ENCODE measurements at regions not wholly inside any gene's neighbourhood (a gene's known extent, or its start where the extent isn't known, plus 50 kb on each side); places are given as distances from the start of the nearest gene placed in this dataset.
A peak's percentile ranks its signal among the peaks of the same experiment; 100 is the strongest.

DNA sequence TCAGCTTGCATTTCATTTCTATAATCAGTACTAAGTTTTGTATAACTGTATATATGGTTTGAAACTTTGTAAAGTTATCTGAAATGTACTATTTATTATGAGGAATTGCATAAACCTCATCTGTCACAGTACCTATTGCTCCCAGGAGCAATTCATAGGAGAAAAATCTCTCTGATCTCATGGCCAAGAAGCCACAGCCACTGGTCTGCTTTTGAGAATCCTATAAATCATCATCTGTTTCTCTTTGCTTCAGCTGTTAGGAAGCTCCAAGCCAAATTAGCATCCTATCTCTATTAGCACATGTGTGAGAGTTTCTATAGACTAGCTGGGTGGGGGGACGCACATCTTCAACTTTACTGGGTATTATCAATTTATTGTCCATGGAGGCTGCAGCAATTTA lies 210.3 kb downstream of the CYP26B1 start:
- DNase-seq (ENCODE audit: low read depth) = no peak

DNA sequence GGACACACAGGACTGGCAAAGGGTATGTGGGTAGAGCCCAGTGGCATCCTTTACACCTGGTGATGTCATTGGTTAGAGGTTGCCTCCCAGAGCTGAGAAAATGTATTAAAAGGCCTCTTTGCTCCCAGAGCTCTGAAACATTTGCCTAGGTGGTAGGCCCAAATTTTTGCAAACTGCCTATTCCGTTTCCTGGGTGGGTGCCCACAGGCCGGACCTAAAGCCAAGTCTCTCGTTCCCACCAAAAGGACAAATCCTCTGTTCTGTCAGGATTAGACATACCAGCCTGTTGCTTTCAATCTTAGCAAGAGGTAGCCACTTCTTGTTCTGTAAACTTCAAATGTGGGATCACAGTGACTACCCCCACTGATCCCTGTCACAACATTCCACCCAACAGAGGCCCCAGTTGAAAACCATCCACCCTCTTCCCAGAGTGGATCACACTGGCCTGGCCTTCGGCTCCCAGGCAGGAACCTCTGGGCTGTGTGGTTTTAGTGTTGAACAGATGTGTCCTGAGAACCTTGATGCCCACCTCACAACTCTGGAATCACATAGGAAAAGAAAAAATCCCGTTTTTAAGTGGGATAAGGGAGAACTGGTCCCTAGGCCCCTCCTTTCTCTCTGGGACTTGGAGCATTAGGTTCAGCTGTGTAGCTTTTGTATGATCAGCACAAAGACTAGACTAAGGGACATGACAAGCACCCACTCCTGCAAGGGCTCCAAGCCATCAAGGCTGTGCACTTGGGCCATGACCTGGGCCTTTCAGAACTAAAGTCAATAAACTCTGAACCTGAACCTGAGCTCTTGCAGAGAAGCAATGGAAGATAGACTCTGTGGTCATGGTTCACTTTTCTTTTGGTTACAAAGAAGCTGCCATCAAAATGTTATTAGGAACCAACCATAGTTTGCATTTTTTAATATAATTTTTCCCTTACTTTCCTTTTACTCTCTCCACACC lies 211.3 kb downstream of the CYP26B1 start:
- DNase-seq (ENCODE audit: low read depth) = no peak

GRCh38 chr2:71935262-71935848 lies 212.3 kb downstream of the CYP26B1 start:
- no peak for DNase-seq (ENCODE audit: low read depth)

- no peak for DNase-seq (ENCODE audit: low read depth)
Measured at GRCh38 chr2:71934595-71935261, 212.9 kb downstream of the CYP26B1 start.

GRCh38 chr2:71934320-71934593 lies 213.4 kb downstream of the CYP26B1 start:
- DNase-seq (ENCODE audit: low read depth) = no peak

- DNase-seq (ENCODE audit: low read depth) = no peak
Measured at GRCh38 chr2:71933467-71934319, 214.0 kb downstream of the CYP26B1 start.

DNA sequence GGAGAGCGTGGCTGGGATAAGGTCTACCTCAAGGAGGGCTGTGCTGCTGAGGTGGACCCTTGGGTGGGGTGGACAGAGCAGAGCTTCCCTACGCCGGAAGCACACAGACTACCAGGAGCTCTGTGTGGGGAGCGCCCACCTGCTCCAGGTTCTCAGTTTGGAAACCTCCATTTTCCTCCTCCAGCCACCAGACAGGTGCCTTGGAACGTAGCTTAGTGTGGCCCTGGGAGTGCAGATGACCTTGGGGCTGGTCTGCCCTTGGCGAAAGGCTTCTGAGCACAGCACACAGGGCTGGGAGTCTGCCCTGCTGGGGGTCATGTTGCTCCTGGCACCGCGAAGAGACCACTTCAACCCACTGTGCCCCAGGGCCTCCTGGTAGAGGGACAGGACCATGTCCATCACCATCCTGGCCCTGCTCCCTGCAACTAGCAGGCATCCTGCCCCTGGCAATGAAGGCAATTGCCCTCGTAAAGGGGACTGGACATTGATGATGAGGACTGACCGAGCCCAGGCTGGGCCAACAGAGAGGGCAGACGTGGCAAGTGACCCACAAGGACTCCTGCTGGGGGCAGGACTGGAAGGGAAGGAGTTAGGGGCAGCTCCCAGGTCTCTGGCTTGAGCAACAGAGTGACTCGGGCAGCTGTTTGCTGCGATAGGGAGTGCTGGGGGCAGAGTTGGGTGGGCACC lies 214.7 kb downstream of the CYP26B1 start:
- no peak for DNase-seq (ENCODE audit: low read depth)

- no peak for DNase-seq (ENCODE audit: low read depth)
Measured at GRCh38 chr2:71932037-71932779, 215.5 kb downstream of the CYP26B1 start.

- no peak for DNase-seq (ENCODE audit: low read depth)
Measured at GRCh38 chr2:71930049-71930681, 217.5 kb downstream of the CYP26B1 start.

DNA sequence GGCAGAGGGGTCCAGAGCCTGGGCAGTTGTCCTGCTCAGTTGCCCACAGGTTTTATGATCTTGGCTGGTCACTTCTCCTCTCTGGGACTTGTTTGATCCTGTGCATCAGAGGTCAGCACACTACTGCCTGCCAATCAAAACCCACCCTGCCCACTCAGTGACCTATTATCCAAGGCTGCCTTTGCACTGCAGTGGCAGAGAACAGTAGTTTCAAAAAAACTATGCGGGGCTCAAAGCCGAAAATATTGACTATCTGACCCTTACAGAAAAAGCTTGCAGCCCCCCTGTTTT lies 218.2 kb downstream of the CYP26B1 start:
- no peak for DNase-seq (ENCODE audit: low read depth)

- DNase-seq (ENCODE audit: low read depth) = no peak
Measured at GRCh38 chr2:71928734-71929481, 218.8 kb downstream of the CYP26B1 start.

- DNase-seq (ENCODE audit: low read depth) = no peak
Measured at GRCh38 chr2:71927757-71928715, 219.6 kb downstream of the CYP26B1 start.

DNA sequence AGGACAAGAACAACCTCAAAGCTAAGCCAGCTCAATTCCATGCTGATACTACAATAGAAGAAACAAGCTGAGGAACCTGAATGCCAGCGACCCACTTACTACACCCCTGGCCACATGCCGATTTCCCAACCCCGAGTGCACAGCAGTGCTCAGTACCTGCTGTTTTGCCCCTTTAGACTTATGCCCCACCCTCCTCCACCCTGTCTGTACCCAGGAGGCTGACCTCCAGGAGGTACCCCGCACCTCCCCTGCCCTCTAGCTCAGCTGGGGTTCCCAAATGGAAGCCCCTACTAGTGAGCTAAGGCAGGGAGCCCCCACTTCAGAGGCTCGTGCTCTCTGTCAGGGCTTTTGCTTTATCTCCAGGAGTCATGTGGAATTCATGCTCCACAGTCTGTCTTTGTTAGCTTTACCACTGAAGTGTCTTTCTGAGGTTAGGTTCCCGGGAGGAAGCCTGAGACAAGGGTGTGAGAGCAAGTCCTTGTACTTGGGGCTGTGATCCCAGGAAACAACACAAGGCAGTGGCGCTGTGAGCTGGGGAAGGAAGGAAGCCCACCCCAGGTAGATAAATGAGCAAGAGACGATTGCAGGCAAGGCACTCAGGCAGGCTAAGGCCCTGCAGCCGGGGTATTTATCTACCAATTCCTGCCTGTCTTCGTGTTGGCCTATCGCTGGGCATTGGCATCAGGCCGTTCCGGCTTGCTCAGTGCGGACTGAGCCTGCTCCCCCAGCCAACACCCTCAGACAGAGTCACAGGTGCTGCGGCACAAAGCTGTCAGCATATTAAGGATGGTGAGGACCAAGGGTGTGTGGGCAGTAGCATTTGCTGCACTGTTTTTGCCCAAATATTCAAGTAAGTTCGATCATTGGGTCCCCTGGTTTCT lies 220.5 kb downstream of the CYP26B1 start:
- DNase-seq (ENCODE audit: low read depth) = no peak

DNA sequence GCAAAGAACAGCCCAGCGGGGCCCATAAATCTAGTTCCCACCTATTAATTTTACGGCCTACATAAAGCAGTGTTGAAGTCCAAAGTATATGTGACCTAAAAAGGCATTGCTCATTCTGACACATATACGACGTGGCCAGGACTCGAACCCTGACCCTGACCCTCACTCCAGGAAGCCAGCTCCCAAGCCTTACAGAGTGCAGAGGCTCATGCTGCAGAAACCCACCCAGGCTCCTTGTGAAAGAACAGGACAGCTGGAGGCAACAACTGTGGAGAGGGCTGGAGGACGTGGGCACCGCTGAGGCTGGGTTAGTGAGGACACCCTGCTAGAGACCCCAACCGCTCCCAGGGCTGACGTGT lies 221.6 kb downstream of the CYP26B1 start:
- DNase-seq (ENCODE audit: low read depth) = no peak

GRCh38 chr2:71925268-71926088 lies 222.2 kb downstream of the CYP26B1 start:
- no peak for DNase-seq (ENCODE audit: low read depth)

GRCh38 chr2:71923887-71924533 lies 223.7 kb downstream of the CYP26B1 start:
- peak; percentile 71 for DNase-seq (ENCODE audit: low read depth)

Data from forelimb muscle (tissue), 1 donor.